ENCODE measurements at regions not wholly inside any gene's neighbourhood (a gene's known extent, or its start where the extent isn't known, plus 50 kb on each side); places are given as distances from the start of the nearest gene placed in this dataset.

DNA sequence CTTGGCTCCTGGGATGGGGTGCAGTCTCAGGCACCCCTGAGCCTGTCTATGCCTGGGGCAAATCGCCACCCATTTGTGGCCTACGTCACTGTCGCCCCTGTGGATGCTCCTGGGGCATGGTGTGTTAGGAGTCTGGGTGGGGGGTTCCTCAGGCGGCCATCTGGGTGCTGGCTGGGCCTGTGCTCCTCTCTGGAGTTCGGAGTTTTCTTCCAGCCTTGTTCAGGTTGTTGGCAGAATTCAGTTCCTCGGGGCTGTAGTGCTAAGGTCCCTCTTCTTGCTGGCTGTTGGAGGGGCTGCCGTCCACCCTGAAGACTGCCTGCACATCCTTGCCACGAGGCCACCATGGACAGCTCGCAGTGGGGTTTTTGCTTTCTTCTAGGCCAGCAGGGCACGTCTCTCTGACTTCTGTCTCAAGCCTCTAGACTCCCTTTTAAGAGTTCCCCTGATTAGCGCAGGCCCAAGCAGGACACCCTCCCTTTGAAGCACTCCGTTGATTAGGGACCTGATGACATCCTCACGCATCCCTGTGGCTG is 86.7 kb upstream of the C1orf174 start:
- POLR2A ChIA-PET (ENCODE audit: unreplicated experiment), result no interaction called here
- CTCF ChIA-PET, result no interaction called here

More for the DNA sequence above, 86.7 kb upstream of the C1orf174 start:
- Histone ChIP-seq H2BK5ac (ENCODE audit: low read depth, low read length, poor library complexity, severe bottlenecking) (no peak overlapping the region), H3K14ac (replicated peaks; ENCODE audit: low read depth, low read length) (no peak overlapping the region), H3K27ac (ENCODE audit: insufficient read depth, low read length) (no peak overlapping the region), H4K8ac (ENCODE audit: low read depth in 2 of 2, low read length in 2 of 2) (no peak overlapping the region), H3K9me3 (ENCODE audit: control insufficient read depth, insufficient read depth, low read length) (peaks cover 39% of the 10 kb centered on the region), H4K91ac (ENCODE audit: insufficient read depth, low read depth, low read length) (no peak overlapping the region), H3K4ac (ENCODE audit: low read depth, low read length) (no peak overlapping the region), H4K5ac (ENCODE audit: low read depth, low read length) (no peak overlapping the region), H3K9me1 (ENCODE audit: insufficient read depth, low read length) (no peaks in the 10 kb centered on the region), H3K4me3 (ENCODE audit: insufficient read depth, low read depth, low read length) (no peak overlapping the region), H2AK9ac (replicated peaks; ENCODE audit: low read depth, low read length, poor library complexity) (no peak overlapping the region), H3K27me3 (ENCODE audit: control insufficient read depth, insufficient read depth, low read length) (no peaks in the 10 kb centered on the region), H2BK15ac (ENCODE audit: low read depth, low read length) (no peak overlapping the region), H3K9ac (ENCODE audit: low read depth, low read length) (no peak overlapping the region), H2BK20ac (ENCODE audit: low read depth, low read length) (no peak overlapping the region), H3K4me2 (ENCODE audit: low read depth, low read length) (no peak overlapping the region), H3K56ac (ENCODE audit: extremely low read depth, insufficient read depth, low read length) (no peak overlapping the region), H2AK5ac (ENCODE audit: low read depth, low read length) (no peak overlapping the region), H2AFZ (replicated peaks; ENCODE audit: low read length, poor library complexity) (no peak overlapping the region), H3K4me1 (ENCODE audit: control insufficient read depth, insufficient read depth, low read length) (no peaks in the 10 kb centered on the region), H4K20me1 (ENCODE audit: insufficient read depth, low read length) (no peaks in the 10 kb centered on the region), H3K36me3 (ENCODE audit: control insufficient read depth, insufficient read depth, low read length) (no peaks in the 10 kb centered on the region), H3K18ac (ENCODE audit: low read depth, low read length) (no peak overlapping the region), H2BK120ac (ENCODE audit: low read depth, low read length) (no peak overlapping the region), H3K79me1 (ENCODE audit: low read depth in 1 of 2, low read length in 2 of 2) (no peaks in the 10 kb centered on the region), H3K23ac (ENCODE audit: low read depth, low read length) (no peak overlapping the region)
- intact Hi-C loops (cut with micrococcal nuclease), result no loop called here
- in situ Hi-C loops (cut with MboI; ENCODE audit: low sequenced_read_pairs), result no loop called here
- TF ChIP-seq MAZ (IDR thresholded peaks at IDR 0.05; ENCODE audit: borderline replicate concordance, low read depth, low read length) (no peak), RCOR1 (IDR thresholded peaks at IDR 0.05; ENCODE audit: insufficient replicate concordance, low read length) (no peak), RFX5 (IDR thresholded peaks at IDR 0.05; ENCODE audit: low read depth, low read length) (no peak), FOS (IDR thresholded peaks at IDR 0.05; ENCODE audit: low read depth, low read length) (no peak)
- dilution Hi-C loops (cut with HindIII; ENCODE audit: low sequenced_read_pairs, unreplicated experiment), result no loop called here
- WGBS, 2 experiments (ENCODE audit: extremely low coverage in 2 of 2, insufficient read length in 1 of 2), result 10% methylated on average over 2 of the region's 13 CpGs; no CpG with 5 or more reads in 1 of the 2 experiments
- no peak for ATAC-seq (ENCODE audit: low read depth)
- no TSS peak for BruUV-seq (replicated peaks)
- no peak for DNase-seq
